IPS-15b (cell line): ENCODE measurements at regions not wholly inside any gene's neighbourhood (a gene's known extent, or its start where the extent isn't known, plus 50 kb on each side); places are given as distances from the start of the nearest gene placed in this dataset.

Source experiments
- H3K27me3 ChIP-seq: one replicate; pipeline ENCODE4 v1.6.1; 2013; ENCODE audit warnings: low read length; ENCODE audit not compliant: control insufficient read depth, insufficient read depth
- H3K36me3 ChIP-seq: one replicate; pipeline ENCODE4 v1.6.1; 2013; ENCODE audit warnings: low read length; ENCODE audit not compliant: control insufficient read depth, insufficient read depth
- H3K4me1 ChIP-seq: one replicate; pipeline ENCODE4 v1.6.1; 2013; ENCODE audit warnings: mild to moderate bottlenecking, low read length; ENCODE audit not compliant: control insufficient read depth, insufficient read depth
- H3K4me3 ChIP-seq: one replicate; pipeline ENCODE4 v1.5.1; 2013; ENCODE audit warnings: low read depth, low read length
- H3K9ac ChIP-seq: one replicate; pipeline ENCODE4 v1.6.1; 2013; ENCODE audit warnings: low read depth, mild to moderate bottlenecking, low read length
- H3K9me3 ChIP-seq: one replicate; pipeline ENCODE4 v1.6.1; 2013; ENCODE audit warnings: mild to moderate bottlenecking, low read length; ENCODE audit not compliant: control insufficient read depth, insufficient read depth

GRCh38 chr18:44584900-44585299, 95.8 kb upstream of the SETBP1 start:
- H3K4me1 ChIP-seq: no peaks in the 10 kb centered on the region
- no peaks in the 10 kb centered on the region for H3K27me3 ChIP-seq
- H3K4me3 ChIP-seq: no peak overlapping the region
- no peaks in the 10 kb centered on the region for H3K36me3 ChIP-seq
- no peak overlapping the region for H3K9ac ChIP-seq
- H3K9me3 ChIP-seq: no peaks in the 10 kb centered on the region

DNA sequence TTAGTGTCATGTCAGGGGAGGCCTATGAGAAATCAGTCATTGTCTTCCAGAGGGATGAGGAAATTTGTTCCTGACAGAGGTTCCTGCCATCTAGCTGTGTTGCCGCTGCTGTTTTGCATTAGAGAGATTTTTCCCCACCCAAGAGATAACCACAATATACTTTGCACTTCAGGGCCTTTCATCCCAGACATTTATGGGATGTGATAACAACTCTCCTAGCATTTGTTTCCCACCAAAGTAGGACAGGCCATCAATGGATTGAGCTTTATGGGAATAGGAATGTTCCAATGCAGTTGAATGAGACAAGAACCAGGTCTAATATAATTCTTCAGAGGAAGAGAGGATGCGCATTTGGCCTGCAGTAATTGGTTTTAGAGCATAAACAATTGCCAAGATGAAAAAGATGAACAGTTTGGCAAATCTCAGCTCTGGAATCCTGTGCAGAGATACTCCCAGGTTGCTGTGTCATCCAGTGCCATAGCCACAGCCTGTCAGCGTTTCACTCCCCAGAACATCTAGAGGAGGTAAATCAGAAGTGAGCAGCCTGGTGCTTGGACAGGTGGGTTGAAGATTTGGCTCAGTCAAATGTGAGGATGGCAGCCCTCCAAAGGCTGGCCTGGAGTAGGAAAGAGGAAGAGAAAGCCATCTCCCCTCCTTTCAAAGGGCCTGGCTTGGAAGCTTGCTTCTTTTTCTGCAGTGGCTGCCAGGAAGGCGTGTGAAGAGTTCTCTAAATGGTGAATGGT, 93.7 kb upstream of the SETBP1 start:
- H3K36me3 ChIP-seq: no peaks in the 10 kb centered on the region

GRCh38 chr18:44588508-44588907, 92.2 kb upstream of the SETBP1 start:
- Histone ChIP-seq H3K4me3 (no peak overlapping the region), H3K9ac (no peak overlapping the region), H3K4me1 (no peaks in the 10 kb centered on the region), H3K36me3 (no peaks in the 10 kb centered on the region), H3K9me3 (no peaks in the 10 kb centered on the region), H3K27me3 (no peaks in the 10 kb centered on the region)

More for the DNA sequence above, 93.7 kb upstream of the SETBP1 start:
- no peaks in the 10 kb centered on the region for H3K9me3 ChIP-seq
- H3K9ac ChIP-seq: no peak overlapping the region
- H3K27me3 ChIP-seq: no peaks in the 10 kb centered on the region
- H3K4me3 ChIP-seq: no peak overlapping the region
- no peaks in the 10 kb centered on the region for H3K4me1 ChIP-seq

GRCh38 chr18:44589693-44590355, 90.9 kb upstream of the SETBP1 start:
- Histone ChIP-seq H3K36me3 (no peaks in the 10 kb centered on the region), H3K4me3 (no peak overlapping the region), H3K27me3 (no peaks in the 10 kb centered on the region), H3K9me3 (no peaks in the 10 kb centered on the region), H3K9ac (no peak overlapping the region), H3K4me1 (no peaks in the 10 kb centered on the region)

GRCh38 chr18:44590956-44591670, 89.6 kb upstream of the SETBP1 start:
- Histone ChIP-seq H3K9me3 (no peaks in the 10 kb centered on the region), H3K4me3 (no peak overlapping the region), H3K4me1 (no peaks in the 10 kb centered on the region), H3K36me3 (no peaks in the 10 kb centered on the region), H3K27me3 (no peaks in the 10 kb centered on the region), H3K9ac (no peak overlapping the region)

DNA sequence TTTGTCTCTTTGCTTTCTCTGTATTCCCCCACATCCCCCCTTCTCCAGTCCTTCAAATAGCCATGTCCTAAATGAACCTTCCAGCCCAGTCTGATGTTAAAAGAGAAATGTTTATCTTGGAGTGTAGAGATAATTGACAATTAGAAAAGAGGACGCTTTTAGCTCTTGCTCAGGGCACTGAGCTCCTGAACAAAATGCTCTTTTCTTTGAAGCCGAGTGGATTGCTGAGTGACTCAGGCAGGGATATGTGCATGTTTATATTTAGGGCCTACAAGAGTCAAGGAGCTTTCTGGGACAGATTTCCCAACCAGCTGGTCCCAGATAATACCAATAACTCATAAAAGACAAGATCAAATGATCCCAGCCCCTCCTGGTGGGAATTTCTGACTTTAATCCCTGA, 88.0 kb upstream of the SETBP1 start:
- Histone ChIP-seq H3K4me3 (no peak overlapping the region), H3K9me3 (no peaks in the 10 kb centered on the region), H3K9ac (no peak overlapping the region), H3K4me1 (no peaks in the 10 kb centered on the region), H3K36me3 (no peaks in the 10 kb centered on the region), H3K27me3 (no peaks in the 10 kb centered on the region)

DNA sequence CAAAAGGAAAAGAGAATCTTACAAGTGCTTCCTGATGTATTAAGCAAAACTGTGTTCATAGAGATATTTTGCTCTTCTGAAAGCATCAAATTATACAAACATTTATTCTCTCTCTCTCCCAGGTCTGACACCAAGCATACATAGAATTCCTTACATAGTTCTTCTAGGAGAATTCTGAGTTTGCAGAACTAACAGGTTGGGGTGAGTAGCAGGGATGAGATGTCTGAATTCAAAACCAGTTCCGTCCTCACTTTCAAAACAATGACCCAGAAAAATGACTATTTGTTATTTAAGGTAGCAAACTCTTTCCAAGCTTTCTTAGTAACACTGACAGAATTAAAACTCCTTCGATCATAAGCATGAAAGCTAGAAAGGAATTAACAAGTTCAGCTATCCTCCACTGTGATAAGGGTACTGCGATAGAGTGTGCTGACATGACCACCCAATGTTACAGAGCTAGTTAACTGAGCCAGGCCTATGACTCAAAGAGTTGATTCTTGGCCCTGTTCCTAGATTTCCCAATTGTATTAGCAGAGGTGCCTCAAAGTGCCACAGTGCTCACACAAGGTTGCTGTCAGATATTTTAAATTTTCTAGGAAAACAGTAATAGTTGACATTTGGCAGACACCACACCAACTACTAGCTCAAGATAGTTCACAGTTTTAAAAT, 85.8 kb upstream of the SETBP1 start:
- Histone ChIP-seq H3K27me3 (no peaks in the 10 kb centered on the region), H3K9ac (no peak overlapping the region), H3K4me1 (peaks cover 2% of the 10 kb centered on the region), H3K9me3 (no peaks in the 10 kb centered on the region), H3K36me3 (no peaks in the 10 kb centered on the region), H3K4me3 (no peak overlapping the region)

GRCh38 chr18:44597797-44598196, 82.9 kb upstream of the SETBP1 start:
- Histone ChIP-seq H3K9ac (no peak overlapping the region), H3K9me3 (no peaks in the 10 kb centered on the region), H3K36me3 (no peaks in the 10 kb centered on the region), H3K4me1 (peaks cover 2% of the 10 kb centered on the region), H3K27me3 (no peaks in the 10 kb centered on the region), H3K4me3 (no peak overlapping the region)

DNA sequence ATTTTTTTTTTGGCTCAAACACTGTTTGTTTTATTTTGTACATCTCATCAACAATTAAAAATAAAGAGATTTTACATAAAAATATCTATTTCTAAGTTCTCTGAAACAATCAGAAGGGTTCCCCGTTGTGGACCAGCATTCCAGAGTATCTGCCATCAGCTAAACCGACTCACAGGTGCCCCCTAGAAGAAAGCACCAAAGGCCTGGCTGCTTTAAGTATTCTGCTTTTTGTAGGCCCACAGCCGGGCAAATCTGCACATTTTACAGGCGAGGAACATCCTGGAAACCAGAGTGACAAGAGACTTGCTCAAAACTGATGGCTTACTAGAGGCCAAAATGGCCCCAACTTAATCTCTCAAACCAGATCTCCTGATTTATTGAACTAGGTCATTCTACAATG, 82.2 kb upstream of the SETBP1 start:
- Histone ChIP-seq H3K4me1 (peaks cover 2% of the 10 kb centered on the region), H3K9ac (no peak overlapping the region), H3K9me3 (no peaks in the 10 kb centered on the region), H3K27me3 (no peaks in the 10 kb centered on the region), H3K4me3 (no peak overlapping the region), H3K36me3 (no peaks in the 10 kb centered on the region)

GRCh38 chr18:44599412-44599811, 81.3 kb upstream of the SETBP1 start:
- peaks cover 2% of the 10 kb centered on the region for H3K4me1 ChIP-seq
- H3K36me3 ChIP-seq: no peaks in the 10 kb centered on the region
- H3K9me3 ChIP-seq: no peaks in the 10 kb centered on the region
- H3K27me3 ChIP-seq: no peaks in the 10 kb centered on the region
- H3K4me3 ChIP-seq: no peak overlapping the region
- no peak overlapping the region for H3K9ac ChIP-seq

- no peaks in the 10 kb centered on the region for H3K36me3 ChIP-seq
- no peaks in the 10 kb centered on the region for H3K9me3 ChIP-seq
- no peaks in the 10 kb centered on the region for H3K27me3 ChIP-seq
- peaks cover 2% of the 10 kb centered on the region for H3K4me1 ChIP-seq
- H3K9ac ChIP-seq: no peak overlapping the region
- H3K4me3 ChIP-seq: no peak overlapping the region
Measured at GRCh38 chr18:44601447-44601846, 79.2 kb upstream of the SETBP1 start.
